BLaER1 (cell line): ENCODE measurements at regions not wholly inside any gene's neighbourhood (a gene's known extent, or its start where the extent isn't known, plus 50 kb on each side); places are given as distances from the start of the nearest gene placed in this dataset.

Experiments
- H3K27ac ChIP-seq: shearing (Covaris generic); formaldehyde crosslinking; 2 replicates; pipeline ENCODE4 v1.8.1; 2022
- H3K27me3 ChIP-seq: shearing (Covaris generic); formaldehyde crosslinking; 2 replicates; pipeline ENCODE4 v1.8.1; 2022
- H3K36me3 ChIP-seq: shearing (Covaris generic); formaldehyde crosslinking; 2 replicates; pipeline ENCODE4 v1.8.1; 2022
- H3K4me1 ChIP-seq: shearing (Covaris generic); formaldehyde crosslinking; 2 replicates; pipeline ENCODE4 v1.8.1; 2022
- H3K4me2 ChIP-seq: shearing (Covaris generic); formaldehyde crosslinking; 2 replicates; pipeline ENCODE4 v1.8.1; 2022
- H3K4me3 ChIP-seq: shearing (Covaris generic); formaldehyde crosslinking; 2 replicates; pipeline ENCODE4 v1.8.1; 2022
- H3K9ac ChIP-seq: shearing (Covaris generic); formaldehyde crosslinking; 2 replicates; pipeline ENCODE4 v1.8.1; 2022
- H3K9me3 ChIP-seq: shearing (Covaris generic); formaldehyde crosslinking; 2 replicates; pipeline ENCODE4 v1.8.1; 2022
- H4K20me1 ChIP-seq: shearing (Covaris generic); formaldehyde crosslinking; 2 replicates; pipeline ENCODE4 v1.8.1; 2022
- Cebpa-rat ChIP-seq: shearing (Covaris generic); IDR thresholded peaks from 2 replicates; pipeline ENCODE4 v1.8.1; 2022

DNA sequence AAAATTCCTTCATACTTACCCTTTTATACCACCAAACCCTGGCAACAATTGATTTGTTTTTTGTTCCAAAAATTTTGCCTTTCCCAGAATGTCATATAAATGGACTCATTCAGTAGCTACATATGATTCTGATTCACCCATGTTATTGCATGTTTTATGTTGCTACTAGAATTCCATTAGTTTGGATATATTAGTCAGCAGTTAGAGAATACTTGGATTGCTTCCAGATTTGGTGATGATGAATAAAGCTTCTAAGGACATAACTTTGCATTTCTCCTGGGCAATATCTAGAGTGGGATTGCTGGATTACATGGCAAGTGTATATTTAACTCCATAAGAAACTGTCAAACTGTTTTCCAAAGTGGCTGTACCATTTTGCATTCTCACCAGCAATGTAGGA is 806.9 kb downstream of the DNAJB9 start:
- Histone ChIP-seq H3K27ac (no peak overlapping the region), H3K4me3 (no peak overlapping the region), H3K9ac (no peak overlapping the region), H3K4me2 (no peak overlapping the region), H3K27me3 (no peaks in the 10 kb centered on the region), H3K36me3 (no peaks in the 10 kb centered on the region), H3K9me3 (no peaks in the 10 kb centered on the region), H4K20me1 (no peaks in the 10 kb centered on the region), H3K4me1 (no peaks in the 10 kb centered on the region)
- TF ChIP-seq Cebpa-rat = no peak

- H3K27ac ChIP-seq = no peak overlapping the region
- no peaks in the 10 kb centered on the region for H3K4me1 ChIP-seq
- H3K4me2 ChIP-seq = no peak overlapping the region
- no peaks in the 10 kb centered on the region for H3K27me3 ChIP-seq
- H3K9ac ChIP-seq = no peak overlapping the region
- TF ChIP-seq Cebpa-rat = no peak
- no peaks in the 10 kb centered on the region for H3K9me3 ChIP-seq
- no peaks in the 10 kb centered on the region for H4K20me1 ChIP-seq
- no peak overlapping the region for H3K4me3 ChIP-seq
- H3K36me3 ChIP-seq = no peaks in the 10 kb centered on the region
Measured at GRCh38 chr7:109377076-109377884, 807.6 kb downstream of the DNAJB9 start.

DNA sequence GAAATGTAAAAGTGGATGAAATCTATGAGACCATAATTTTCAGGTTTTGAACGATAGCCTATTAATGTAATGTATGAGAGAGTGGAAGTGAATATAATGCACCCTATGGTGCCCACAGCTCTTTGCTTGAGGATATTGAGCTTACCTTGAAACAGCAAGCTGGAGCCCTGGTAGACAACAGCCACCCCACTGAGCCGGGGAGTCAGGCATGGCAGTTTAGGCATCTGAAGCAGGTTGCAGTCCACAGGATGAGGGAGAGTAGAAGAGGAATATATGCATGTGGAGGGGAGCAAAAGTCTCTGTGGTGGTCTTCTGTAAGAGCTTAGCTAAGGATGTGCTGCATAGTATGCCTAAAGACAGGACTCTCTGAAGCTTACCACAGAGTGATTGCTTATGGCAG is 817.3 kb downstream of the DNAJB9 start:
- no peaks in the 10 kb centered on the region for H4K20me1 ChIP-seq

DNA sequence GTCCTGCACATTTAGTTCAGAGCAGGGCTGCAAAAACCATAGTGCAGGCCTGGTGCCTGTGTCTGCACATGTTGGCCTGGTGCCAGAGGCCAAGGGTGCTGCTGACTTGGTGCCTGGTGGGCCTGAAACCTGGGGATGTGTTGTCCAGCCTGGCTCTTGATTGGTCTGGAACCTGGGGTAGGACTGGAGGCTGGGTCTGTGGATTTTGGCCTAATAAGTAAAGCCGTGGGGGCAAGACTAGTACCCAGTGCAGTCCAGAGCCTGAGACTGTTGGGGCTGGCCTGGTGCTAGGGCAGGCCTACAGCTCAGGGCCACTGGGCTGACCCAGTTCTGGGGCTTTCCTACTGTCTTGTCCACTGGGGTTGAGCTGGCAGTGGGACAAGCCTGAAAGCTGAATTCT is 817.9 kb downstream of the DNAJB9 start:
- H3K4me1 ChIP-seq = no peaks in the 10 kb centered on the region
- TF ChIP-seq Cebpa-rat = no peak
- no peak overlapping the region for H3K27ac ChIP-seq
- no peak overlapping the region for H3K9ac ChIP-seq
- H3K4me2 ChIP-seq = no peak overlapping the region
- H4K20me1 ChIP-seq = no peaks in the 10 kb centered on the region
- H3K4me3 ChIP-seq = no peak overlapping the region
- H3K36me3 ChIP-seq = no peaks in the 10 kb centered on the region
- no peaks in the 10 kb centered on the region for H3K27me3 ChIP-seq
- H3K9me3 ChIP-seq = no peaks in the 10 kb centered on the region

More for the DNA sequence above, 817.3 kb downstream of the DNAJB9 start:
- Histone ChIP-seq H3K27me3 (no peaks in the 10 kb centered on the region), H3K27ac (no peak overlapping the region), H3K4me2 (no peak overlapping the region), H3K36me3 (no peaks in the 10 kb centered on the region), H3K4me3 (no peak overlapping the region), H3K4me1 (no peaks in the 10 kb centered on the region), H3K9ac (no peak overlapping the region), H3K9me3 (no peaks in the 10 kb centered on the region)
- TF ChIP-seq Cebpa-rat = no peak

DNA sequence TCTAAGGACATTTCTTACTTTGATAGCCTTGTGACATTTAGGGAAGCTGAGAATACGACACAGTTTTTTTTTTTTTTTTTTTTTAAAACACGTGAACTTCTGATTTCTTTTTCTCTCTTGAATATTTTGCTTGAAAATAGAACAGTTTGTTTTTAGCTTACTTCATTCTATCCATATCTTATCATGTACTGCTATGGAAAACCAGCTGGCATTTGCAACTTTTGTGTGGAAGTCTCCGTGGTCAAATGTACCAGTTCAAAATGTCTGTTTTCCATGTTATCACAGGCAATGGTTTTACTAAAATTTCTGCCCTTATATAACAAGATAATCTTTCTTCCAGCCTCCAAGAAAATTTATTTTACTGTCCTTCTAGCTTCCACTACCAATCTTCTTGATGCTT is 821.6 kb downstream of the DNAJB9 start:
- no peak overlapping the region for H3K27ac ChIP-seq
- H3K9ac ChIP-seq = no peak overlapping the region
- no peak overlapping the region for H3K4me3 ChIP-seq
- no peak for TF ChIP-seq Cebpa-rat
- no peaks in the 10 kb centered on the region for H3K27me3 ChIP-seq
- no peaks in the 10 kb centered on the region for H3K9me3 ChIP-seq
- H3K4me1 ChIP-seq = no peaks in the 10 kb centered on the region
- H4K20me1 ChIP-seq = no peaks in the 10 kb centered on the region
- no peak overlapping the region for H3K4me2 ChIP-seq
- no peaks in the 10 kb centered on the region for H3K36me3 ChIP-seq

DNA sequence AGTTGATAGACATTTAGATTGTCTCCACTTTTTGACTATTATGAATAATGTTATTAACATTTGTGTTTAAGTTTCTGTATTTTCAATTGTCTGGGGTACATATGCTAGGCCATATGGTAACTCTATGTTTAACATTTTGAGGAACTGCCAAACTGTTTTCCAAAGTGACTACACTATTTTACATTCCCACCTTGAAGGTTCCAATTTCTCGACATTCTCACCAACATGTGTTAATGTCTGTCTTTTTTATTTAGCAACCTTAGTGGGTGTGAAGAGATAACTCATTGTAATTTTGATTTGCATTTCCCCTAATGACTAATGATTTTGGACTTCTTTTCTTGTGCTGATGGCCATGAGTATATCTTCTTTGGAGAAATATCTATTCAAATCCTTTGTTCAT is 832.4 kb downstream of the DNAJB9 start:
- Histone ChIP-seq H3K9me3 (no peaks in the 10 kb centered on the region), H3K27me3 (no peaks in the 10 kb centered on the region), H3K36me3 (no peaks in the 10 kb centered on the region), H3K27ac (no peak overlapping the region), H4K20me1 (no peaks in the 10 kb centered on the region), H3K9ac (no peak overlapping the region), H3K4me1 (no peaks in the 10 kb centered on the region), H3K4me3 (no peak overlapping the region), H3K4me2 (no peak overlapping the region)
- TF ChIP-seq Cebpa-rat = no peak

GRCh38 chr7:109407756-109408155 is 838.1 kb downstream of the DNAJB9 start:
- H3K27me3 ChIP-seq = no peaks in the 10 kb centered on the region
- H3K9ac ChIP-seq = no peak overlapping the region
- no peaks in the 10 kb centered on the region for H3K9me3 ChIP-seq
- H3K36me3 ChIP-seq = no peaks in the 10 kb centered on the region
- no peaks in the 10 kb centered on the region for H4K20me1 ChIP-seq
- TF ChIP-seq Cebpa-rat = no peak
- H3K4me3 ChIP-seq = no peak overlapping the region
- H3K27ac ChIP-seq = no peak overlapping the region
- no peak overlapping the region for H3K4me2 ChIP-seq
- no peaks in the 10 kb centered on the region for H3K4me1 ChIP-seq

- Histone ChIP-seq H3K27ac (no peak overlapping the region), H4K20me1 (no peaks in the 10 kb centered on the region), H3K4me3 (no peak overlapping the region), H3K4me1 (no peaks in the 10 kb centered on the region), H3K27me3 (no peaks in the 10 kb centered on the region), H3K9ac (no peak overlapping the region), H3K9me3 (no peaks in the 10 kb centered on the region), H3K36me3 (no peaks in the 10 kb centered on the region), H3K4me2 (no peak overlapping the region)
- TF ChIP-seq Cebpa-rat = no peak
Measured at GRCh38 chr7:109437957-109438356, 868.3 kb downstream of the DNAJB9 start.

DNA sequence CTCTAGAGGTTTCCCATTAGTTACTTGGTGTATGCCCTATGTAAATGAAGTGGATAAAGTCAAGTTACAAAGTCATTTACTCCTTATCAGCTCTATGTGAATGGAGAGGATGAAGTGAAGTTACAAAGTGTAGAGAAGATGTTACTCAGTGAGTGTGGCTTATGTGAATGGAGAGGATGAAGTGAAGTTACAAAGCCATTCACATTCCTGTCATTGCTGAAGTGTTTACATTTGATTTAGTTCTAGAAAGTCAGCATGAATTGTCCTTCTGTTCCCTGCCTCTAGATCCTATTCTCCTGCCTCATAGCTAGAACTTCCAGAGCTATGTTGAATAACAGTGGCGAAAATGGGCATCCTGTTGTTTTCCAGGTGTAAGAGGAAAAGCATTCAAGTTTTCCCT is 880.1 kb downstream of the DNAJB9 start:
- no peak overlapping the region for H3K4me2 ChIP-seq
- H3K9ac ChIP-seq = no peak overlapping the region
- no peak overlapping the region for H3K4me3 ChIP-seq
- H3K27ac ChIP-seq = no peak overlapping the region
- H3K27me3 ChIP-seq = no peaks in the 10 kb centered on the region
- no peaks in the 10 kb centered on the region for H3K9me3 ChIP-seq
- H4K20me1 ChIP-seq = no peaks in the 10 kb centered on the region
- no peak for TF ChIP-seq Cebpa-rat
- H3K4me1 ChIP-seq = no peaks in the 10 kb centered on the region
- H3K36me3 ChIP-seq = no peaks in the 10 kb centered on the region

- Histone ChIP-seq H3K4me1 (no peaks in the 10 kb centered on the region), H3K27ac (no peak overlapping the region), H3K4me2 (no peak overlapping the region), H3K9ac (no peak overlapping the region), H4K20me1 (no peaks in the 10 kb centered on the region), H3K27me3 (no peaks in the 10 kb centered on the region), H3K9me3 (no peaks in the 10 kb centered on the region), H3K4me3 (no peak overlapping the region), H3K36me3 (no peaks in the 10 kb centered on the region)
- TF ChIP-seq Cebpa-rat = no peak
Measured at GRCh38 chr7:109456116-109456515, 886.4 kb downstream of the DNAJB9 start.

GRCh38 chr7:109460296-109460695 is 890.6 kb downstream of the DNAJB9 start:
- no peaks in the 10 kb centered on the region for H3K9me3 ChIP-seq
- no peak overlapping the region for H3K4me2 ChIP-seq
- TF ChIP-seq Cebpa-rat = no peak
- H3K36me3 ChIP-seq = no peaks in the 10 kb centered on the region
- H3K4me3 ChIP-seq = no peak overlapping the region
- H3K4me1 ChIP-seq = peaks cover 7% of the 10 kb centered on the region; the same call in 1 of the 2 replicates
- H4K20me1 ChIP-seq = no peaks in the 10 kb centered on the region
- no peak overlapping the region for H3K9ac ChIP-seq
- no peaks in the 10 kb centered on the region for H3K27me3 ChIP-seq
- H3K27ac ChIP-seq = no peak overlapping the region
